ENCODE measurements at regions not wholly inside any gene's neighbourhood (a gene's known extent, or its start where the extent isn't known, plus 50 kb on each side); places are given as distances from the start of the nearest gene placed in this dataset.

DNA sequence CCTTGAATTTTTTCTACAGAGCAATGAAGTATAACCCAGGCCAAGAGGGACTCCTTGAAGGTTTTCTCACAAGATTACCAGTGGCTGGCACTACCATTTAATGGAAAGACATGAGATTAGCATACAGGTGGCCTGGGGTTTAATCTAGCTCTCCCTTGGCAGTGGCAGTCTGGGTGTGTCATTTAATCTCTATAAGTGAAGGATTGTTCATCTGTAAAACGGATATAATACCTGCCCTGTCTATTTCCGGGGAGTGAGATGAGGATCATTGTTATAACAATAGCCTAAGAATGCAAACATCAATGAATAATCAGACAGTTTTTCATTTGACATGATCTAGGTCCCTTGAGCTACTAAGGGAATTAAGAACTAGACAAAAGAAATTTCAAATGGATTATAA, 168.7 kb upstream of the CPNE8 start:
- H3K4me3 Mint-ChIP-seq (ENCODE audit: unreplicated experiment) = no peak overlapping the region
- no peaks in the 10 kb centered on the region for H3K36me3 Mint-ChIP-seq (ENCODE audit: unreplicated experiment)
- DNase-seq = no peak
- TF ChIP-seq CTCF (IDR thresholded peaks at IDR 0.05; ENCODE audit: partially characterized antibody, unreplicated experiment) = no peak
- no peaks in the 10 kb centered on the region for H3K27me3 Mint-ChIP-seq (ENCODE audit: unreplicated experiment)
- no peak overlapping the region for H3K27ac Mint-ChIP-seq (ENCODE audit: unreplicated experiment)
- no peaks in the 10 kb centered on the region for H3K9me3 Mint-ChIP-seq (ENCODE audit: unreplicated experiment)
- H3K4me1 Mint-ChIP-seq (ENCODE audit: low read depth, unreplicated experiment) = peaks cover 3% of the 10 kb centered on the region

- Mint-ChIP-seq H3K27me3 (ENCODE audit: unreplicated experiment) (no peaks in the 10 kb centered on the region), H3K4me3 (ENCODE audit: unreplicated experiment) (no peak overlapping the region), H3K4me1 (ENCODE audit: low read depth, unreplicated experiment) (no peaks in the 10 kb centered on the region), H3K27ac (ENCODE audit: unreplicated experiment) (no peak overlapping the region), H3K9me3 (ENCODE audit: unreplicated experiment) (no peaks in the 10 kb centered on the region), H3K36me3 (ENCODE audit: unreplicated experiment) (no peaks in the 10 kb centered on the region)
- no peak for DNase-seq
- TF ChIP-seq CTCF (IDR thresholded peaks at IDR 0.05; ENCODE audit: partially characterized antibody, unreplicated experiment) = no peak
Observed at GRCh38 chr12:39072658-39073057, 167.3 kb upstream of the CPNE8 start.

GRCh38 chr12:39071611-39072010, 166.2 kb upstream of the CPNE8 start:
- H3K36me3 Mint-ChIP-seq (ENCODE audit: unreplicated experiment) = no peaks in the 10 kb centered on the region

DNA sequence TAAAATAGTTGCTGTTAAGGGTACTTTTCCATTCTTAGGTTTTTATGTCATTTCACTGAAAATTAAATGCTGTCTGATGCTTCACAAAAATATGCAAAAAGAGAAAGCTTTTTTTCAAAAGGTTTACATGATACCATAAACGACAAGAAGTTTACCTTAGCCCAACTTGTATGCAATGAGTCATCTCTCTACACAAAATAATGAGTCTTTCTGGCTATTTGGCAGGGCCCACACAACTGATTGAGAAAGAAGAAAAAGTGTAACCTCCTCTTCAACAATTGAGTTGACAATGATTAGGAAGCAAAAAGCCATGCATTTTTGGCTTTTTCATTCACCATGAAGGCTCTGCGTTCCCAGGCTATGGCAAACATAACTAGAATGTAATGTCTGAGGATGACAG, 165.4 kb upstream of the CPNE8 start:
- no peak overlapping the region for H3K27ac Mint-ChIP-seq (ENCODE audit: unreplicated experiment)
- no peak for TF ChIP-seq CTCF (IDR thresholded peaks at IDR 0.05; ENCODE audit: partially characterized antibody, unreplicated experiment)
- no peaks in the 10 kb centered on the region for H3K27me3 Mint-ChIP-seq (ENCODE audit: unreplicated experiment)
- H3K9me3 Mint-ChIP-seq (ENCODE audit: unreplicated experiment) = no peaks in the 10 kb centered on the region
- no peaks in the 10 kb centered on the region for H3K4me1 Mint-ChIP-seq (ENCODE audit: low read depth, unreplicated experiment)
- no peaks in the 10 kb centered on the region for H3K36me3 Mint-ChIP-seq (ENCODE audit: unreplicated experiment)
- no peak overlapping the region for H3K4me3 Mint-ChIP-seq (ENCODE audit: unreplicated experiment)
- no peak for DNase-seq

More at GRCh38 chr12:39071611-39072010, 166.2 kb upstream of the CPNE8 start:
- Mint-ChIP-seq H3K27me3 (ENCODE audit: unreplicated experiment) (no peaks in the 10 kb centered on the region), H3K4me3 (ENCODE audit: unreplicated experiment) (no peak overlapping the region), H3K9me3 (ENCODE audit: unreplicated experiment) (no peaks in the 10 kb centered on the region), H3K27ac (ENCODE audit: unreplicated experiment) (no peak overlapping the region), H3K4me1 (ENCODE audit: low read depth, unreplicated experiment) (no peaks in the 10 kb centered on the region)
- TF ChIP-seq CTCF (IDR thresholded peaks at IDR 0.05; ENCODE audit: partially characterized antibody, unreplicated experiment) = no peak
- DNase-seq = no peak

DNA sequence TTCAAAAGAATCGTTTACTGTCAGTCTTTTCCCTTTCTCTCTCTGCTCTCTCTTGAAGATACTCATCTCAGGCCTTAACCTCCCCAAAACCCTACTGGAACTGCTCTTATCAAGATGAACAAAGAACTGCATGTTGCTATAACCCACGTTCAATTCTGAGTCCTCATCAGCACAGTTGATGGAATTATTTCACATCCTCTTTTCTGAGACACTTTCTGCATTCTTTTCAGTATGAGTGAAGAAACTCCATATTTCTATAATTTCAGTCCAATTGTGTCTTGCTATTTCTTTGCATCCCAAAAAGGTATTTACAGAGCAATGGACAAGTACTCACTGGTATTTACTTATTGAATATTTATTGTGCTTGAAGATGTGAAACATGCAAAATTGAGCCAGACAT, 160.1 kb upstream of the CPNE8 start:
- Mint-ChIP-seq H3K9me3 (ENCODE audit: unreplicated experiment) (peaks cover 4% of the 10 kb centered on the region), H3K27ac (ENCODE audit: unreplicated experiment) (no peak overlapping the region), H3K36me3 (ENCODE audit: unreplicated experiment) (no peaks in the 10 kb centered on the region), H3K4me3 (ENCODE audit: unreplicated experiment) (no peak overlapping the region), H3K27me3 (ENCODE audit: unreplicated experiment) (peaks cover under 1% of the 10 kb centered on the region), H3K4me1 (ENCODE audit: low read depth, unreplicated experiment) (peaks cover 5% of the 10 kb centered on the region)
- no peak for TF ChIP-seq CTCF (IDR thresholded peaks at IDR 0.05; ENCODE audit: partially characterized antibody, unreplicated experiment)
- DNase-seq = no peak

Measured in glutamatergic neuron (in vitro differentiated cells).